SK-MEL-5 (cell line): ENCODE measurements at regions not wholly inside any gene's neighbourhood (a gene's known extent, or its start where the extent isn't known, plus 50 kb on each side); places are given as distances from the start of the nearest gene placed in this dataset.

Source experiments
- DNase-seq: peaks from one replicate; pipeline ENCODE4 v3.0.0-alpha.2; 2016; ENCODE audit warnings: low read depth, low spot score
- in situ Hi-C: cut with HindIII; loops from 2 replicates; pipeline ENCODE4 v1.10.0; 2016; ENCODE audit warnings: low sequenced_read_pairs, high pct_unique_total_duplicates, low pct_unique_long_range_greater_than_20kb

GRCh38 chr15:93179700-93180102, 90.7 kb upstream of the RGMA start:
- in situ Hi-C loops = no loop called here
- DNase-seq = no peak

GRCh38 chr15:93179072-93179471, 90.1 kb upstream of the RGMA start:
- in situ Hi-C loops = no loop called here
- DNase-seq = no peak

GRCh38 chr15:93178371-93178770, 89.4 kb upstream of the RGMA start:
- in situ Hi-C loops = no loop called here

GRCh38 chr15:93176065-93176464, 87.1 kb upstream of the RGMA start:
- DNase-seq = no peak
- in situ Hi-C loops = no loop called here

More at GRCh38 chr15:93178371-93178770, 89.4 kb upstream of the RGMA start:
- no peak for DNase-seq

GRCh38 chr15:93174836-93175235, 85.8 kb upstream of the RGMA start:
- in situ Hi-C loops = no loop called here
- no peak for DNase-seq

DNA sequence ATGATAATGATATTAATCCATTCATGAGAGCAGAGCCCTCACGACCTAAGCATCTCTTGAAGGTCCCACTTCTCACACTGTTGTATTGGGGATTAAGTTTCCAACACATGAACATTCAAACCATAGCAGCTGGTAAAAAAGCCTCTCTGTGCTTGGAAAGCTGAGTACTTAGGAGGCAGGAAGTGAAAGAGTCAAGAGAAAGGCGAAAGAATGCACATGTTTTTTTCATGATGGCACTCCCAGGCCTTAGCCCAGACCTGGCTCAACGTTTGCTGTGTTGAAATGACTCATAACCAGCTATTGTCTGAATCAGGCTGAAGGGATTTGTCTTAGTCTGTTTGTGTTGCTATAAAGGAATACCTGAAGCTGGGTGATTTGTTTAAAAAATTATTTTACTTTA, 84.4 kb upstream of the RGMA start:
- no peak for DNase-seq
- in situ Hi-C loops = no loop called here

GRCh38 chr15:93171476-93171875, 82.5 kb upstream of the RGMA start:
- in situ Hi-C loops = no loop called here
- DNase-seq = no peak

- in situ Hi-C loops = no loop called here
- DNase-seq = no peak
Observed at GRCh38 chr15:93170329-93170728, 81.3 kb upstream of the RGMA start.

- in situ Hi-C loops = no loop called here
- DNase-seq = no peak
Observed at GRCh38 chr15:93168910-93169309, 79.9 kb upstream of the RGMA start.

DNA sequence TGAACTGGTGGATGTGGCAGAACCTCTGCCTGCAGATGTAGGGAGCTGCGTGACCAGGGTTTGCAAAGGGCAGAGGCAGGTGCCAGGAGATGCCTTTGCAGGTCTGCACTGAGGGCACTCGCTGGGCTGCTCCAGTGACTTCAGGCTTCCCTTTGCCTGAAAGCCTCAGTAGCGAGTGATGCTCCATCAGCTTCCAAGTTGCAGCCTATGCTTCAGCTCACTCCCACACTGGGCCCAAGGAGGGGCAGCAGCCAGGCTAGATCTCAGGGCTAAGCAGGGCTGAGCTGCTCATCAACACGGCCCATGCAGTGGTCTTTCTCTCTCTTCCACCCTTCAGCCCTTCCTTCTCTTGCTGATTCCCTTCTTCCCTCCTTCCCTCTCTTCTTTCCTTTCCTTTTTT, 78.3 kb upstream of the RGMA start:
- DNase-seq = no peak
- in situ Hi-C loops = no loop called here

GRCh38 chr15:93166675-93167074, 77.7 kb upstream of the RGMA start:
- DNase-seq = no peak
- in situ Hi-C loops = no loop called here

- in situ Hi-C loops = no loop called here
- DNase-seq = no peak
Observed at GRCh38 chr15:93165734-93166470, 76.9 kb upstream of the RGMA start.

DNA sequence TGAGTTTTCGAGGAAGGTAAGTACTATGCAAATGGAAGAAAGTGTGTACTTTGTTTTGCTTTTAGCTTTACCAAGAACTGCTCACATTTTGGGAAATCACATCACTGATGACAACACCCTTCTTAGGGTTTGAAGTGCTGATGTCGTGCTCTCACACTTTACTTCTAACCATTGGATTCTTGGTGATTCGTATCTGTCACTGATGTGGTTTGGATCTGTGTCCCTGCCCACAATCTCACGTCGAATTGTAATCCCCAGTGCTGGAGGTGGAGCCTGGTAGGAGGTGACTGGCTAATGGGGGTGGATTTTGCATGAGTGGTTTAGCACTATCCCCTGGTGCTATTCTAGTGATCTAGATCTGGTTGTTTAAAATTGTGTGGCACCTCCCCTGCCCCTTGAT, 75.4 kb upstream of the RGMA start:
- DNase-seq = no peak
- in situ Hi-C loops = no loop called here

- no peak for DNase-seq
- in situ Hi-C loops = no loop called here
Observed at GRCh38 chr15:93162560-93162959, 73.5 kb upstream of the RGMA start.

- no peak for DNase-seq
- in situ Hi-C loops = no loop called here
Observed at GRCh38 chr15:93159930-93160329, 70.9 kb upstream of the RGMA start.

GRCh38 chr15:93158097-93158900, 69.3 kb upstream of the RGMA start:
- in situ Hi-C loops = no loop called here
- DNase-seq = no peak

DNA sequence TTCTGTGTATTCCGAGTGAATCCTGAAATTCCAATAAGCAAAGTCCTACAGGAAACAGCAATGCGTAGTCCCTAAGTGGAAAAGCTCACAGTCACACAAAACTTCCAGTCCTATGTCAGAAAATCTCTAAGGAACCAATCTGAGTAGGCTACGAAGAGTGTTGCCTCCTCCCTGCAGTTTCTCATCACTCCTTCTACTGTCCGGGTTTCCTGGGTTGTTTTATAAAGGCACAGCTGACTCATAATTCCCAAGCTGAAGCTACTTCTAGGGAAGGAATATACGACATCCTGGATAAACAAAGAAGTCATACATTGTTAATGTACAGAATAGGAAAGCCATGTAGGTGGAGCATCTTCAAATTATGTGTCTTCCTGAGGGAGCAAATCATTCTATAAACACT, 65.7 kb upstream of the RGMA start:
- DNase-seq = no peak
- in situ Hi-C loops = no loop called here

- in situ Hi-C loops = no loop called here
- no peak for DNase-seq
Observed at GRCh38 chr15:93152951-93153350, 63.9 kb upstream of the RGMA start.

DNA sequence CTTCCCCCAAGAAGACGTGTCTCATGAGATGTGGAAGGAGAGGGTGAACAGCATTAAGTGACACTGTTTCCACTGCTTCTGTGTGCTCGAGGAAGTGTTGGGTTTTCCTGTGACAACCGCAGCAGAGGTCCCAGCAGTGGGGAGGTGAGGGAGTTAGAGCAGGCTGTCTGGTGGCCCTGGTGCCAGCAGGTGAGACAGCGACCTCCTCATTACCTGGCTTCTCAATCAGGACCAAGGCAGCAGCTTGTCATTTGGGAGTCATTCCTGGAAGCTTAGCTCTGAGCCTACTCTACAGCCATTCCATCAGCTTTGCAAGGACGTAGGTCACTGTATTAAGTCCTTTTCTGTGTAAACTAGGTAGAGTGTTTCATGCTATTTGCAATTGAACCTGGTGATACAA, 63.3 kb upstream of the RGMA start:
- DNase-seq = no peak
- in situ Hi-C loops = no loop called here
